GM19468 (cell line): ENCODE measurements at regions not wholly inside any gene's neighbourhood (a gene's known extent, or its start where the extent isn't known, plus 50 kb on each side); places are given as distances from the start of the nearest gene placed in this dataset.
"Not testable (repeated sequence)": the region's sequence is repeated elsewhere in the genome, so short reads cannot be mapped to it uniquely, and the experiment has no call there.

Experiments
- ATAC-seq: cut with Tn5 transposase; IDR thresholded peaks from one replicate; pipeline ENCODE4 v1.9.1; 2021; ENCODE audit warnings: mild to moderate bottlenecking, moderate library complexity, moderate number of reproducible peaks; ENCODE audit not compliant: unreplicated experiment; ENCODE audit errors: extremely low read depth

- ATAC-seq = no peak
Measured at GRCh38 chr3:99586701-99587100, 51.7 kb upstream of the COL8A1 start.

- ATAC-seq = no peak
Measured at GRCh38 chr3:99579965-99580364, 58.4 kb upstream of the COL8A1 start.

GRCh38 chr3:99579246-99579645 is 59.1 kb upstream of the COL8A1 start:
- ATAC-seq = no peak

GRCh38 chr3:99578339-99578970 is 59.9 kb upstream of the COL8A1 start:
- no peak for ATAC-seq

GRCh38 chr3:99576904-99577559 is 61.4 kb upstream of the COL8A1 start:
- no peak for ATAC-seq

- no peak for ATAC-seq
Measured at GRCh38 chr3:99575683-99576082, 62.7 kb upstream of the COL8A1 start.

DNA sequence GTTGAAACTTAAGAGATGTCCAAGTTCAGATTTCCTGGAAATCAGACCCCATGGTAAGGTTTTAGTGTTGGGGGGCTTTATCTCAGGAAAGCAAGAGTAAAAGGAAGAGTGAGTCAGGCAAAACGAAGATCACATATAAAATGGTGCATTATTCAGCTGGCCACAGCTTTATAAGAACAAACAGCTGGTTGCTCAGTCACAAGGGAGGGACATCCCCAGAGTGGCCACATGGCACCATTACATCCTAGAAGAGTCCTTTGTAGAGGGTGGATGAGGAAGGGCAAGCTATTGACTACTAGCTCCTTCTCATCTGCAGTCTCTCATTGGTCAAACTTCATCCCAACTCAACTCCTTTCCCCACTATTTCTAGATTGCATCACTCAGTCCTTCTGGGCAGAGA is 68.3 kb upstream of the COL8A1 start:
- ATAC-seq = no peak

GRCh38 chr3:99568663-99569335 is 69.6 kb upstream of the COL8A1 start:
- no peak for ATAC-seq

GRCh38 chr3:99565331-99565730 is 73.1 kb upstream of the COL8A1 start:
- ATAC-seq = no peak

- ATAC-seq = no peak
Measured at GRCh38 chr3:99562990-99563607, 75.3 kb upstream of the COL8A1 start.

DNA sequence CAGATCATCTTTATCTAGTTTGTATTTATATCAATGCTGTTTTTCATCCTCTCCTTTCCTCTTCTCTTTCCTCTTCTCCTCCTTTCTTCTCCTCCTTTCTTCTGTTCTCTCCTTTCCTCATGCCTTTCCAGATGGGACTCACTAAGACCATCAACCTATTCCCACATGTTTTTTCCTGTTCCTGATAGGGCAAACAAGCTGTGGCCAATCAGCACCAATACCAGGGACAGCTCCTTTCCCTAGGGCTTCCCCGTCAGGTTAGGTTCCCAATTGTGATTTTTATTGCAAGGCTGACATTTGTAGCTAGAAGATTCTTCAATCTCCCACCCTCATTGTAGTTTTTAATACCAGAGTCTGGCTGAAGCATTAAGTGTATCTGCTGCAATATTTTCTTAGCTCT is 76.3 kb upstream of the COL8A1 start:
- no peak for ATAC-seq

DNA sequence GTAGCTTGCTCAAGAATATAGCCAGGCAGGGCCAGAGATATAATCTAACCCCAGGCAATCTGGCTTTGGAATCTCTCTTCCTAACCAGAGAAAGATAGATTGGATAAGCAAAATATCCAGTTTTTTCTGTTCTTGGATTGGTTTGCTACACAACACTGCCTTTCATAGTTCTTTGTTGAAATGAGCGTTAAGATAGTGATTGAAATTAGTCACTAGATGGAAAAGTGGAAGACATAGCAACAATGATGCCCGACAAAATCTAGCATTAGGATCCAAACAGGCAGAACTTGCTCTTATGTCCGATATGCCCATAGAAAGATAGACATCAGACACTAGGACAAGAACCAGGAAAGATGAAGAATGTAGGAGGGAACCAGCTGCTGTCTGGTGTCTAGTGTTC is 77.3 kb upstream of the COL8A1 start:
- no peak for ATAC-seq

GRCh38 chr3:99559196-99559595 is 79.2 kb upstream of the COL8A1 start:
- ATAC-seq = no peak

GRCh38 chr3:99555885-99556284 is 82.5 kb upstream of the COL8A1 start:
- not testable (repeated sequence) for ATAC-seq

DNA sequence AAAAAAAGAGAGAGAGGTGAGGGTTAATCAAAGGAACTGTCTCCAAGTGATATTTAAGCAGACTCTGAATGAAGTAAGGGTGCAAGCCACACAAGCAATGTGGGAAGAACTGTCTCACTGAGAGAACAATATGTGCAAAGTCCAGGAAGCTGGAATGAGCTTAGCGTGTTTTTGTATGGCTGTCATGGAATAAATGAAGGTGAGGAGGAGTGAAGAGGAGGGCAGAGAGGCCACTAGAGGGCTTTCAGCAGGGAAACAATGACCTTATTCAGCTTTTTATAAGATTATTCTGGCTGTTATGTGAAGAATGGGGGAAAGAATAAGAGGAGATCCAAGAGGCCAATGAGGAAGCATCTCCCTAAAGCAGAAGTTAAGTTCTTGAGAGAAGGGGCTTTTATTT is 86.9 kb upstream of the COL8A1 start:
- no peak for ATAC-seq

DNA sequence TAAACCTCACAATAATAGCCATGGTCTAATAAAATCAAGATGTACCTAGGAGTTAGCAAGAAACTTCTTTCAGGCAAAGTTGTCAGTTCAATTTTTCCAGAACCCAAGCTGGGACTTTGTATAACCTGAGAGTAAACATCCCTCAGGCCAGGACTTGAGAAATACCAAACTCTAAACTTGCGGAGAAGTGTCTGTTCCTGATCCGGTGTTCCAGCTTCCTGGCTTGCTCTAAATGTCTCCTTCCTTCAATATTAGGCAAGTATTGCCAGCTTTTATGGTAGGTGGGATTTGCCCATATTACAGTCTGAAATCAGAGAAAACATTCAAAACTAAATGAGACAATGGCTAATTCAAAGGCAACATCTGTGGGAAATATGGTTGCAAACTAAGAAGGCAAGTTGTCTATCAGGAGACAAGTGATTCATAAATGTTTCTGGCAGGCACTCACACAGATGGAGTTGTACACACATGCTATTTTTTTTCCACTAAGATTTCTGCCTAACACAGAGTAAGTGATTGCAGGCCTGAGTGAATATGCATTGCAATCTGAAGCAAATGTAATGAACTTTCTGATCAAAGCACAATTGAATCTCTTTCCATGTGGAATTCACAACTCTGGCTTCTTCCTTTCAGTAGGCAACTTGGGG is 88.3 kb upstream of the COL8A1 start:
- no peak for ATAC-seq

DNA sequence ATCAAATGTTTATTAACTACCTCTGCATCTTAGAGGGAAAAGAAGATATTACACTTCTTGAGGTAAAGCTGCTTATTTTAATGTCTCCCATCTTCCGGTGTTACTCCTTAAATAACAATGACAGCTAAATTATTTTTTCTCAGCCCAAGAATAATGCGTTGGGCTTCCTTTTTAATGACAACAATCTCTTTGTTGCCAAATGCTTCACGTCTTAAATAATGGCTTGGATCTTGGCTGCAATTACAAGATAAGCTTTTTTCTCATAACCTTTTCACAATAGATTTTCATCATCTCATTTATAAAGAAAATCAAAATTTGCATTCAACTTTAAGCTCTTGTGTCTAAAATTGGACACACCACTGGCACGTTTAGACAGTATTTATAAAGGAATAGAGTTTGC is 89.2 kb upstream of the COL8A1 start:
- ATAC-seq = no peak

DNA sequence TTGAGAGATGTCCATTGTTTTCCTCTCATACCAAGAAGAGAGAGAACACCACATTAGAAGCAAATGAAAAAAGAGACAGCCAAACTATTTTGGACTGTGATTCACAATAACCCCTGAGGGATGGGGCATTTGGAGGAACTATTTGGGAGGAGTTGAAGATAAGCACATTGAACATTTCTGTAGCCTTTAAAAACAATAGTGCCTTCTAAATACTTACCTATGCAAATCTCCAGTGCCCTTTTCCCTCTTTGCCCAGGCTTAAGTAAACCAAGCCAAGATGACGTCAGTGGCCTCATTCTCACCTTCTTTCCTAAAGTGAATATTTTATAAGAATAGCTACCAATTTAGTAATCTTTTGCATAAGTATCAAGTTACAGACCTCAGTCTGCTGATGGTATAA is 89.7 kb upstream of the COL8A1 start:
- no peak for ATAC-seq

DNA sequence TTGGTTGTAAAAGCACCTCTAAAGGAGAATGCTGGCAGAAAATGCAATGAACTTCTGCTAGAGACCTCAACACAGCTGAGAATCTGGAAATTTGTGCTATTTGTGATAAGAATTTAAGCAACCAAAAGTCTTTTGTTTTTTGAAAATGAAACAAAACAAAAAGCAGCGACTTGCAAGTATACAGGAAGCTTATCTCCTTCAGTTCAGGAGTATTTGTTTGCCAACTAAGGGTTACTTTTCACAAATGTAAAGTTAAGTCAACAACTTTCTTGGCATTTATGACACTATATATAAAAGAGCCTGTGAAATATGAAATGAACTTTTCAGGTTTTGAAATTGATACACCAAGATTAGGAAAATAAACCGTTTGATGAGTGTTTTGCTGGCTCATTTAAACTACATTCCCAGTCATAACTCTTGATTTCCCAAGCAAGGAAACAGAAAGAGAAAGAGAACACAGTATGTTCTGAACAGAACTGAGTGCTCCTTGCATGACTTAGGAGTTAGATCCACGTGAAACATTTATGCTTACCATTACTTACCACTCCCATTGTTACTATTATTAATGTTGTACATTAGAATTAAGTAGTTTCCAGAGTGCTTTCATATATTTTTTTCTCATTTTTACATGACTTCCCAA is 92.3 kb upstream of the COL8A1 start:
- no peak for ATAC-seq

- no peak for ATAC-seq
Measured at GRCh38 chr3:99544786-99545281, 93.6 kb upstream of the COL8A1 start.
